BE2C (cell line): ENCODE measurements at regions not wholly inside any gene's neighbourhood (a gene's known extent, or its start where the extent isn't known, plus 50 kb on each side); places are given as distances from the start of the nearest gene placed in this dataset.

Source experiments
- DNase-seq: peaks from one replicate; pipeline ENCODE4 v3.0.0-alpha.2; 2020
- H3K27me3 ChIP-seq: fragments of 250-450 bp; sonication (Bioruptor Pico); 2 replicates; pipeline ENCODE4 v1.5.1; 2020; ENCODE audit warnings: mild to moderate bottlenecking
- H3K36me3 ChIP-seq: fragments of 250-450 bp; sonication (Bioruptor Pico); 2 replicates; pipeline ENCODE4 v1.5.1; 2020; ENCODE audit warnings: mild to moderate bottlenecking
- H3K4me1 ChIP-seq: fragments of 250-450 bp; sonication (Bioruptor Pico); 2 replicates; pipeline ENCODE4 v1.5.1; 2020
- H3K4me3 ChIP-seq: 2 replicates; pipeline ENCODE4 v1.5.1; 2011; ENCODE audit warnings: low read depth, low read length
- H3K9me3 ChIP-seq: fragments of 250-450 bp; sonication (Bioruptor Pico); 2 replicates; pipeline ENCODE4 v1.5.1; 2020
- CTCF ChIP-seq: IDR thresholded peaks from 2 replicates; pipeline ENCODE4 v1.5.1; 2012; ENCODE audit warnings: mild to moderate bottlenecking, low read depth, low read length

DNA sequence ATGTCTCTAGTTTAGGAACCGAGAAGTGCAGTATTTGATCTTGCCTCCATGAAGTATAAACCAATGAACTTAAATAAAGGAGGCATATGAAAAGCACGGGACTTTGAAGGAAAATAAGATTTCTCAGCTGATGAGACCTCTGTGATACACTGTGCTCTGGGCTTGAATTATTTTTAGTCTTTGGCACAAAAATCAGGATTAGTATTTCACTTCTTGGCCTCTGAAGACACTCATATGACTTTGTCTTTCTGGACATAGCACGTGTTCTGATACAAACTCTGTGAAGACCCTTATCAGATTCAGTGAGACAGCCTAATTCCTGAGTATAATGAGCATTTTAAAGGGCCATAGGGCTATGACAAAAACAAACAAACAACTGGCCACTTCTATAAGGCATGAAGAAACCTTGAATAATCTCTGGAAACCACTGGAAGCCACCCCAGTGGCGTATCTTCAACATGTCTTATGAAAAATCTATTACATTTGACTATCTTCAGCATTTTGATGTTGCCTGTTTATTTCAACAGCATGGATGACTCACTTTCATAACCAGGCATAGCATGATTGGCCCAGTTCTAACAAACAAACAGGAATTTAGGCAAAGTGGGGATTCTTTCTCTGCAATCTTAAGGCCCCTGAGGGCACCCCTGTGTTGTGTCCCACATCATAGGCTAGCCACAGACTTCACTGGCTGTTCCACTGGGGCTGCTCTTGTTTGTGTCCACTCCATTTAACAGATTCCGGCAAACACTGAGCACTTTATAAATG lies 90.3 kb upstream of the ZNF462 start:
- Histone ChIP-seq H3K9me3 (no peaks in the 10 kb centered on the region; the same call in 1 of the 2 replicates), H3K36me3 (no peaks in the 10 kb centered on the region), H3K27me3 (no peaks in the 10 kb centered on the region), H3K4me1 (no peaks in the 10 kb centered on the region), H3K4me3 (no peak overlapping the region)
- TF ChIP-seq CTCF: no peak
- no peak for DNase-seq

DNA sequence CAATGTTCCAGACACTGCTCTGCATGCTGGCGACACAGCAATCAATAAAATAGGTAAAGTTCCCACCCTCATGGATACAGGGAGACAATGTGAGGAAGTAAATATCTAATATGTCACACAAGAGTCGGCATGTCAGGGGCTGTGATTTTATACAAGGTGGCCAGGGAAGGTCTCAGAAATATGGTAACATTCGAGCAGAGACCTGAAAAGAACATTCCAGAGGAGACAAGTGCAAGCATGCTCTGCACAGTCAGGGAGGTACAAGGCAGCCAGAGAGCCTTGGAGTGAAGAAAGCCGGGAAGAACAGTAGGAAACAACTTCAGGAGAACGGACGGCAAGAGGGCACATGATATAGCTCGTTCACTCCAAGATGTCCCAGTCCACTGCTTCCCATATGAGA lies 89.2 kb upstream of the ZNF462 start:
- DNase-seq: no peak
- TF ChIP-seq CTCF: no peak
- Histone ChIP-seq H3K4me3 (no peak overlapping the region), H3K36me3 (no peaks in the 10 kb centered on the region), H3K4me1 (no peaks in the 10 kb centered on the region), H3K27me3 (no peaks in the 10 kb centered on the region), H3K9me3 (no peaks in the 10 kb centered on the region)

DNA sequence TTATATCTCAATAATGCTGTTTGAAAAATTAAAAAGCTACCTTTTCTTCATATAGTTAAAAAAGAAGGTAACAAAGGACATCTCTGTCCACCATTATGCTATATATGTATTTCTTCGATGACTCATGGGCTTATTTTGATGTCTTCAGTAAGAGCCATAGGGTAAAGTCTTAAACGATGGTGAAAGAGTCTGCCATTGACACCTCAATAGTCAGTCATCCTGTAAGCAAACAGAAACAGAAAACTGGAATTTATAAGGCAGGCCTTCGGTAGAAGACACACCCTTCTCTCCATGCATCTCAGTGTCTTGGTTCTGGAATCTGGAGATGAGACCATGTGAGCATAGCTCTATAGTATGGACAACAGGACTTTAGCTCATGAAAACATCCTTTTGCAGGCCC lies 87.0 kb upstream of the ZNF462 start:
- no peak overlapping the region for H3K4me3 ChIP-seq
- no peak for DNase-seq
- no peak for TF ChIP-seq CTCF
- no peaks in the 10 kb centered on the region for H3K36me3 ChIP-seq
- H3K27me3 ChIP-seq: no peaks in the 10 kb centered on the region
- H3K9me3 ChIP-seq: no peaks in the 10 kb centered on the region
- H3K4me1 ChIP-seq: no peaks in the 10 kb centered on the region

GRCh38 chr9:106779796-106780195 lies 83.2 kb upstream of the ZNF462 start:
- Histone ChIP-seq H3K27me3 (no peaks in the 10 kb centered on the region), H3K4me1 (no peaks in the 10 kb centered on the region), H3K9me3 (no peaks in the 10 kb centered on the region), H3K4me3 (no peak overlapping the region), H3K36me3 (no peaks in the 10 kb centered on the region)
- DNase-seq: no peak
- TF ChIP-seq CTCF: no peak

DNA sequence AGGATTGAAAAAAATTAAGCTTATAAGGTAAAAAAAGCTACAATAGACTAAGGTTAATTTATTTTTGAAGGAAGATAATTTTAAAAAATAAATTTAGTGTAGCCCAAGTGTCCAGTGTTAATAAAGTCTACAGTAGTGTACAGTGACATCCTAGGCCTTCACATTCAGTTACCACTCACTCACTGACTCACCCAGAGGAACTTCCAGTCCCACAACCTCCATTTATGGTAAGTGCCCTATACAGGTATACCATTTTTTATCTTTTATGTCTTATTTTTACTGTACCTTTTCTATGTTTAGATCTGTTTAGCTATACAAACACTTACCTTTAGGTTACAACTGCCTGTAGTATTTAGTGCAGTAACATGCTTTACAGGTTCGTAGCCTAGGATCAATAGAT lies 79.8 kb upstream of the ZNF462 start:
- Histone ChIP-seq H3K27me3 (no peaks in the 10 kb centered on the region), H3K4me3 (no peak overlapping the region), H3K36me3 (no peaks in the 10 kb centered on the region), H3K4me1 (no peaks in the 10 kb centered on the region), H3K9me3 (no peaks in the 10 kb centered on the region)
- TF ChIP-seq CTCF: no peak
- DNase-seq: no peak

GRCh38 chr9:106784076-106784475 lies 78.9 kb upstream of the ZNF462 start:
- Histone ChIP-seq H3K4me3 (no peak overlapping the region), H3K9me3 (no peaks in the 10 kb centered on the region), H3K4me1 (no peaks in the 10 kb centered on the region), H3K27me3 (no peaks in the 10 kb centered on the region), H3K36me3 (no peaks in the 10 kb centered on the region)
- no peak for TF ChIP-seq CTCF
- no peak for DNase-seq
